CD14-positive monocyte (primary cell): ENCODE measurements at regions not wholly inside any gene's neighbourhood (a gene's known extent, or its start where the extent isn't known, plus 50 kb on each side); places are given as distances from the start of the nearest gene placed in this dataset.

Experiments
- DNase-seq, 3 donors: peaks; one replicate each; pipeline ENCODE4 v3.0.0-alpha.2; 2011 to 2022
- H2AFZ ChIP-seq: 2 replicates; pipeline ENCODE4 v1.6.0; 2012; ENCODE audit warnings: mild to moderate bottlenecking, low read depth, low read length, inconsistent platforms; ENCODE audit not compliant: insufficient read depth, poor library complexity, severe bottlenecking
- H3K27ac ChIP-seq, 2 donors: 1 replicate in 1 of 2; 2 replicates in 1 of 2; pipeline ENCODE4 v1.5.1; 2012 to 2013; ENCODE audit warnings: low read length in 2 of 2, control low read depth in 1 of 2, inconsistent platforms in 1 of 2, low read depth in 1 of 2, mild to moderate bottlenecking in 1 of 2
- H3K27me3 ChIP-seq, 2 donors: one replicate each; pipeline versions ENCODE4 v1.6.0 to v1.6.1; 2011 to 2013; ENCODE audit warnings: low read length in 2 of 2; ENCODE audit not compliant: control insufficient read depth in 2 of 2, insufficient read depth in 2 of 2
- H3K36me3 ChIP-seq, 2 donors: replicated peaks in 1 of 2; 1 replicate in 1 of 2; 2 replicates in 1 of 2; pipeline versions ENCODE4 v1.5.1 to v1.6.1; 2012 to 2013; ENCODE audit warnings: low read length in 2 of 2, control low read depth in 1 of 2, inconsistent platforms in 1 of 2, mild to moderate bottlenecking in 1 of 2; ENCODE audit not compliant: insufficient read depth in 2 of 2, control insufficient read depth in 1 of 2
- H3K4me1 ChIP-seq, 2 donors: 1 replicate in 1 of 2; 2 replicates in 1 of 2; pipeline versions ENCODE4 v1.5.1 to v1.6.1; 2012 to 2013; ENCODE audit warnings: low read length in 2 of 2, control low read depth in 1 of 2, inconsistent platforms in 1 of 2, mild to moderate bottlenecking in 1 of 2, moderate library complexity in 1 of 2; ENCODE audit not compliant: insufficient read depth in 2 of 2, control insufficient read depth in 1 of 2
- H3K4me2 ChIP-seq: replicated peaks from 2 replicates; pipeline ENCODE3; 2012; ENCODE audit warnings: low read length, moderate library complexity, mild to moderate bottlenecking; ENCODE audit not compliant: poor library complexity, severe bottlenecking; ENCODE audit errors: extremely low read depth
- H3K4me3 ChIP-seq, 3 experiments: fragments of 200-600 bp in 1 of 3; sonication (generic) in 1 of 3; replicated peaks in 1 of 3; 1 replicate in 2 of 3; 2 replicates in 1 of 3; pipeline ENCODE4 v1.5.1; 2011 to 2013; ENCODE audit warnings: low read length in 3 of 3, mild to moderate bottlenecking in 3 of 3, control low read depth in 2 of 3, low read depth in 2 of 3, inconsistent platforms in 1 of 3, moderate library complexity in 1 of 3
- H3K79me2 ChIP-seq: 2 replicates; pipeline ENCODE4 v1.6.0; 2012; ENCODE audit warnings: mild to moderate bottlenecking, control low read depth, inconsistent platforms, low read length, moderate library complexity; ENCODE audit not compliant: insufficient read depth
- H3K9ac ChIP-seq: 2 replicates; pipeline ENCODE4 v1.6.0; 2017; ENCODE audit warnings: low read length, mild to moderate bottlenecking; ENCODE audit not compliant: insufficient read depth, poor library complexity, severe bottlenecking
- H3K9me3 ChIP-seq, 2 donors: replicated peaks in 1 of 2; 1 replicate in 1 of 2; 2 replicates in 1 of 2; pipeline versions ENCODE4 v1.5.1 to v1.6.1; 2012 to 2013; ENCODE audit warnings: low read length in 2 of 2, control low read depth in 1 of 2; ENCODE audit not compliant: control insufficient read depth in 1 of 2, insufficient read depth in 1 of 2
- H4K20me1 ChIP-seq: 2 replicates; pipeline ENCODE4 v1.6.0; 2012; ENCODE audit warnings: mild to moderate bottlenecking, low read length, control low read depth, moderate library complexity; ENCODE audit not compliant: insufficient read depth
- H3K27ac Mint-ChIP-seq, 7 donors: one replicate each; pipeline ENCODE4 v1.8.0; 2020; ENCODE audit warnings: mild to moderate bottlenecking in 7 of 7, mixed read lengths in 7 of 7, moderate library complexity in 6 of 7, inconsistent platforms in 2 of 7
- H3K27me3 Mint-ChIP-seq, 3 donors: one replicate each; pipeline ENCODE4 v1.8.0; 2021 to 2022; ENCODE audit warnings: low read depth in 3 of 3, mild to moderate bottlenecking in 3 of 3, mixed read lengths in 3 of 3, moderate library complexity in 3 of 3, inconsistent platforms in 1 of 3
- H3K36me3 Mint-ChIP-seq, 2 donors: one replicate each; pipeline ENCODE4 v1.8.0; 2020; ENCODE audit warnings: mixed read lengths in 2 of 2, inconsistent platforms in 1 of 2, mild to moderate bottlenecking in 1 of 2
- H3K4me1 Mint-ChIP-seq: one replicate; pipeline ENCODE4 v1.8.0; 2020; ENCODE audit warnings: mild to moderate bottlenecking, mixed read lengths
- H3K4me3 Mint-ChIP-seq, 2 donors: one replicate each; pipeline ENCODE4 v1.8.0; 2020; ENCODE audit warnings: mild to moderate bottlenecking in 2 of 2, mixed read lengths in 2 of 2, moderate library complexity in 1 of 2
- H3K9me3 Mint-ChIP-seq, 7 donors: one replicate each; pipeline ENCODE4 v1.8.0; 2020 to 2022; ENCODE audit warnings: mixed read lengths in 7 of 7, mild to moderate bottlenecking in 6 of 7, moderate library complexity in 6 of 7, inconsistent platforms in 2 of 7
- CTCF ChIP-seq: fragments of 200-600 bp; IDR thresholded peaks from one replicate; pipeline ENCODE4 v1.8.0; 2022; ENCODE audit warnings: antibody characterized with exemption, mild to moderate bottlenecking
- WGBS: methylation state at CpG from one replicate; pipeline ENCODE4 v1.1.5; 2013; ENCODE audit warnings: missing lambda C conversion rate; ENCODE audit not compliant: insufficient coverage; 5-methylcytosine and 5-hydroxymethylcytosine counted together
- intact Hi-C, 2 donors: fragments of 100-400 bp; cut with micrococcal nuclease; formaldehyde crosslinking; loops; one replicate each; pipeline versions ENCODE4 v1.15.0 to v1.15.1; 2023

- no peak overlapping the region for H3K27ac Mint-ChIP-seq
- Histone ChIP-seq H3K4me3 (no peak overlapping the region), H4K20me1 (no peaks in the 10 kb centered on the region), H3K9ac (no peak overlapping the region), H3K27ac (no peak overlapping the region), H3K4me2 (no peak overlapping the region), H3K9me3 (peaks cover 14 to 17% of the 10 kb centered on the region in 2 donors), H3K4me1 (no peaks in the 10 kb centered on the region), H2AFZ (no peak overlapping the region), H3K27me3 (no peaks in the 10 kb centered on the region), H3K79me2 (no peaks in the 10 kb centered on the region), H3K36me3 (no peaks in the 10 kb centered on the region)
- intact Hi-C loops, result no loop called here
- DNase-seq, result no peak
- H3K9me3 Mint-ChIP-seq, result peaks cover 1 to 20% (median 7%) of the 10 kb centered on the region in 7 donors
- no peaks in the 10 kb centered on the region for H3K4me1 Mint-ChIP-seq
- no peaks in the 10 kb centered on the region for H3K27me3 Mint-ChIP-seq
- no peak for TF ChIP-seq CTCF
- no peak overlapping the region for H3K4me3 Mint-ChIP-seq
- WGBS, result 64% methylated on average over 2 of the region's 3 CpGs
- H3K36me3 Mint-ChIP-seq, result no peaks in the 10 kb centered on the region
Observed at GRCh38 chr4:127036296-127036695, 596.5 kb upstream of the INTU start.

- no peaks in the 10 kb centered on the region for H3K36me3 Mint-ChIP-seq
- intact Hi-C loops, result no loop called here
Observed at GRCh38 chr4:127045861-127046260, 586.9 kb upstream of the INTU start.

More at GRCh38 chr4:127045861-127046260, 586.9 kb upstream of the INTU start:
- Histone ChIP-seq H3K36me3 (no peaks in the 10 kb centered on the region), H4K20me1 (no peaks in the 10 kb centered on the region), H2AFZ (no peak overlapping the region), H3K79me2 (no peaks in the 10 kb centered on the region), H3K4me1 (no peaks in the 10 kb centered on the region), H3K4me2 (no peak overlapping the region), H3K9ac (no peak overlapping the region), H3K27me3 (no peaks in the 10 kb centered on the region), H3K27ac (no peak overlapping the region), H3K4me3 (no peak overlapping the region), H3K9me3 (peaks cover 0 to 6% of the 10 kb centered on the region in 2 donors)
- H3K27me3 Mint-ChIP-seq, result peaks cover 0 to 2% (median 0%) of the 10 kb centered on the region in 3 donors
- no peak overlapping the region for H3K27ac Mint-ChIP-seq
- H3K4me3 Mint-ChIP-seq, result no peak overlapping the region
- no peak for DNase-seq
- peaks cover 0 to 7% (median under 1%) of the 10 kb centered on the region in 7 donors for H3K9me3 Mint-ChIP-seq
- TF ChIP-seq CTCF, result no peak
- no peaks in the 10 kb centered on the region for H3K4me1 Mint-ChIP-seq
- no CpG with 5 or more reads among the region's 1 CpG for WGBS
